ENCODE measurements at regions not wholly inside any gene's neighbourhood (a gene's known extent, or its start where the extent isn't known, plus 50 kb on each side); places are given as distances from the start of the nearest gene placed in this dataset.

GRCh38 chr13:47226516-47226915, 329.7 kb upstream of the HTR2A start:
- TF ChIP-seq POLR2A (IDR thresholded peaks at IDR 0.05; ENCODE audit: low read depth) (no peak), CTCF (IDR thresholded peaks at IDR 0.05) (no peak)

All from esophagus muscularis mucosa (tissue), 3 donors.